Endothelial cell of umbilical vein (primary cell): ENCODE measurements at regions not wholly inside any gene's neighbourhood (a gene's known extent, or its start where the extent isn't known, plus 50 kb on each side); places are given as distances from the start of the nearest gene placed in this dataset.

Experiments
- BruUV-seq: library from RNA; stranded (reverse); fragments of 400-500 nt; replicated peaks from 2 replicates; lab custom pipeline; 2021; lab: Mats Ljungman, UMichigan
- CTCF ChIA-PET: fragments of 300-600, 350-600 bp; sonication (Branson Sonifier 250); formaldehyde crosslinking; loops from one replicate; lab custom pipeline; 2021; ENCODE audit warnings: antibody characterized with exemption, inconsistent platforms; lab: Charles Lee
- POLR2A ChIA-PET: fragments of 300-600, 350-600 bp; sonication (Branson Sonifier 250); formaldehyde crosslinking; loops from one replicate; lab custom pipeline; 2021; ENCODE audit warnings: antibody characterized with exemption, inconsistent platforms; lab: Charles Lee
- DNase-seq: peaks from one replicate; pipeline ENCODE4 v3.0.0-alpha.2; 2011; ENCODE audit warnings: low read depth, low spot score
- FAIRE-seq: peaks from 2 replicates; lab custom pipeline; 2011; peaks lifted over from hg19 to GRCh38; lab: Jason Lieb, UNC
- H2AFZ ChIP-seq: 2 replicates; pipeline ENCODE4 v1.6.0; 2012; ENCODE audit warnings: low read depth, low read length, control low read depth, inconsistent platforms
- H3K27ac ChIP-seq: 2 replicates; pipeline ENCODE4 v1.5.1; 2011; ENCODE audit warnings: low read depth, mild to moderate bottlenecking, control low read depth, low read length, moderate library complexity; ENCODE audit not compliant: insufficient read depth
- H3K27me3 ChIP-seq, 2 experiments: 2 replicates each; pipeline versions ENCODE4 v1.6.0 to v1.6.1; 2011; ENCODE audit warnings: low read length in 2 of 2, mixed read lengths in 1 of 2; ENCODE audit not compliant: control insufficient read depth in 2 of 2, insufficient read depth in 2 of 2
- H3K36me3 ChIP-seq, 2 experiments: 2 replicates in 1 of 2; 3 replicates in 1 of 2; pipeline ENCODE4 v1.5.1; 2011; ENCODE audit warnings: low read length in 2 of 2, mild to moderate bottlenecking in 1 of 2, moderate library complexity in 1 of 2; ENCODE audit not compliant: control insufficient read depth in 2 of 2, insufficient read depth in 2 of 2; ENCODE audit errors: extremely low read depth in 1 of 2
- H3K4me1 ChIP-seq: 3 replicates; pipeline ENCODE4 v1.5.1; 2011; ENCODE audit warnings: mild to moderate bottlenecking, low read length; ENCODE audit not compliant: control insufficient read depth, insufficient read depth; ENCODE audit errors: extremely low read depth
- H3K4me2 ChIP-seq: 2 replicates; pipeline ENCODE4 v1.6.1; 2011; ENCODE audit warnings: low read length, control low read depth, mixed read lengths; ENCODE audit not compliant: insufficient read depth
- H3K4me3 ChIP-seq, 3 experiments: fragments of 200-600 bp in 1 of 3; sonication (generic), shearing (Covaris generic) in 1 of 3; replicated peaks in 1 of 3; 2 replicates each; pipeline ENCODE4 v1.5.1; 2011 to 2016; ENCODE audit warnings: control low read depth in 3 of 3, low read length in 3 of 3, mild to moderate bottlenecking in 2 of 3, inconsistent platforms in 1 of 3, low read depth in 1 of 3, moderate library complexity in 1 of 3; ENCODE audit not compliant: insufficient read depth in 1 of 3
- H3K79me2 ChIP-seq: 2 replicates; pipeline ENCODE4 v1.6.0; 2012; ENCODE audit warnings: low read length, inconsistent platforms; ENCODE audit not compliant: control insufficient read depth, insufficient read depth
- H3K9ac ChIP-seq: replicated peaks from 2 replicates; pipeline ENCODE3; 2011; ENCODE audit warnings: low read length, control low read depth; ENCODE audit not compliant: insufficient read depth; ENCODE audit errors: extremely low read depth
- H3K9me1 ChIP-seq: replicated peaks from 3 replicates; pipeline ENCODE4 v1.6.0; 2011; ENCODE audit warnings: mild to moderate bottlenecking, low read length; ENCODE audit not compliant: control insufficient read depth, insufficient read depth; ENCODE audit errors: extremely low read depth
- H3K9me3 ChIP-seq: replicated peaks from 2 replicates; pipeline ENCODE4 v1.5.1; 2012; ENCODE audit warnings: low read length, inconsistent platforms; ENCODE audit not compliant: control insufficient read depth, insufficient read depth
- H4K20me1 ChIP-seq: replicated peaks from 2 replicates; pipeline ENCODE3; 2011; ENCODE audit warnings: mild to moderate bottlenecking, low read length; ENCODE audit not compliant: control insufficient read depth, insufficient read depth; ENCODE audit errors: extremely low read depth
- EZH2 ChIP-seq: IDR thresholded peaks from 2 replicates; pipeline ENCODE4 v1.6.1; 2012; ENCODE audit warnings: borderline replicate concordance, low read depth, mild to moderate bottlenecking, moderate library complexity, low read length, inconsistent platforms; ENCODE audit not compliant: severe bottlenecking
- FOS ChIP-seq: IDR thresholded peaks from 2 replicates; pipeline ENCODE4 v1.6.1; 2011; ENCODE audit warnings: mild to moderate bottlenecking, low read length, moderate library complexity, borderline replicate concordance; ENCODE audit not compliant: insufficient read depth
- GATA2 ChIP-seq: IDR thresholded peaks from 2 replicates; pipeline ENCODE4 v1.7.0; 2011; ENCODE audit warnings: low read depth, mild to moderate bottlenecking, moderate library complexity, mixed read lengths, low read length; ENCODE audit not compliant: insufficient read length, insufficient read depth
- JUN ChIP-seq: IDR thresholded peaks from 2 replicates; pipeline ENCODE4 v1.6.1; 2011; ENCODE audit warnings: borderline replicate concordance, low read depth; ENCODE audit not compliant: insufficient read length, insufficient read depth
- MYC ChIP-seq: IDR thresholded peaks from one replicate; pipeline ENCODE4 v1.6.1; 2011; ENCODE audit warnings: mild to moderate bottlenecking, low read depth, low read length
- POLR2A ChIP-seq: IDR thresholded peaks from 2 replicates; pipeline ENCODE4 v1.6.1; 2012; ENCODE audit warnings: low read depth, mild to moderate bottlenecking, control low read depth, low read length
- POLR2AphosphoS5 ChIP-seq: IDR thresholded peaks from 2 replicates; pipeline ENCODE4 v1.6.1; 2012; ENCODE audit warnings: low read depth, mild to moderate bottlenecking, control low read depth, low read length, moderate library complexity; ENCODE audit not compliant: insufficient read depth
- dilution Hi-C: fragments of 300-500 bp; cut with MboI; formaldehyde crosslinking; loops from one replicate; pipeline ENCODE4 v1.15.0; 2019; ENCODE audit warnings: low sequenced_read_pairs; ENCODE audit not compliant: extremely low pct_ligation_motif_present
- intact Hi-C: fragments of 100-400 bp; cut with micrococcal nuclease; formaldehyde crosslinking; loops from one replicate; pipeline ENCODE4 v1.10.0; 2022
- TF ChIP-seq, protein P1 (sequence below): IDR thresholded peaks from 2 replicates; pipeline ENCODE4 v1.6.1; 2011; ENCODE audit not compliant: insufficient read depth, insufficient read length
- TF ChIP-seq, protein P2 (sequence below), 2 donors: IDR thresholded peaks; 1 replicate in 1 of 2; 2 replicates in 1 of 2; pipeline ENCODE4 v1.5.1; 2011; ENCODE audit warnings: low read length in 2 of 2, mild to moderate bottlenecking in 2 of 2, moderate library complexity in 2 of 2, control low read depth in 1 of 2, inconsistent platforms in 1 of 2, low read depth in 1 of 2; ENCODE audit not compliant: insufficient read depth in 1 of 2; ENCODE audit errors: extremely low read depth in 1 of 2

DNA sequence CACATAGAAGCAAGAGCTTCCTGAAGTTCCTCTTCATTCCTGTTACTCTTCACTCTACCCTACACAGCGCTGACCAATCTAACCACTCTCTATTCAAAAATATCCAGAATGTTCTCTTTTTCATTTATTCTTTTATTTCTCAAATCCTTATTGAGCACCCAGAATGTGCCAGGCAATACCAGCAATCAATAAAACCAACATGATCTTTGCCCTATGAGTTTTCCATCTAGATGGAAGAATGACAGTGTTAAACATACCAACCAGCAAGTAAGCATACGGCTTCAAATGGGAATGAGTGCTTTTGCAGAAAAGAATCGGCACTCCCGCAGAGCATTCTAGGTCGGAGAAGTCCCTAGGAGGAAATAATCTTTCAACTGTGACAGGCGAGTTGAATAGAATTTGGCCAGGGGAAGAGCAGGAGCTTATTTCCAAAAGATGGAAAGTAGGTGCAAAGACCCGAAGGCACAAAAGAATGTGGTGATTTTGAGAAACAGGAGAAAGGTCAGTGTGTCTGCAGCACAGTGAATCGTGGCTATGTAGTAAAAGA is 217.8 kb upstream of the MEIS1 start:
- H3K9ac ChIP-seq: no peak overlapping the region
- no peak overlapping the region for H3K4me2 ChIP-seq
- no TSS peak for BruUV-seq
- H3K36me3 ChIP-seq: no peaks in the 10 kb centered on the region
- dilution Hi-C loops: no loop called here
- ChIA-PET CTCF (no interaction called here), POLR2A (no interaction called here)
- TF ChIP-seq, protein P1, sequence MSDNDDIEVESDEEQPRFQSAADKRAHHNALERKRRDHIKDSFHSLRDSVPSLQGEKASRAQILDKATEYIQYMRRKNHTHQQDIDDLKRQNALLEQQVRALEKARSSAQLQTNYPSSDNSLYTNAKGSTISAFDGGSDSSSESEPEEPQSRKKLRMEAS: no peak
- no peak for TF ChIP-seq FOS
- TF ChIP-seq GATA2: no peak
- no peak for TF ChIP-seq POLR2A
- TF ChIP-seq EZH2: no peak
- TF ChIP-seq, protein P2, sequence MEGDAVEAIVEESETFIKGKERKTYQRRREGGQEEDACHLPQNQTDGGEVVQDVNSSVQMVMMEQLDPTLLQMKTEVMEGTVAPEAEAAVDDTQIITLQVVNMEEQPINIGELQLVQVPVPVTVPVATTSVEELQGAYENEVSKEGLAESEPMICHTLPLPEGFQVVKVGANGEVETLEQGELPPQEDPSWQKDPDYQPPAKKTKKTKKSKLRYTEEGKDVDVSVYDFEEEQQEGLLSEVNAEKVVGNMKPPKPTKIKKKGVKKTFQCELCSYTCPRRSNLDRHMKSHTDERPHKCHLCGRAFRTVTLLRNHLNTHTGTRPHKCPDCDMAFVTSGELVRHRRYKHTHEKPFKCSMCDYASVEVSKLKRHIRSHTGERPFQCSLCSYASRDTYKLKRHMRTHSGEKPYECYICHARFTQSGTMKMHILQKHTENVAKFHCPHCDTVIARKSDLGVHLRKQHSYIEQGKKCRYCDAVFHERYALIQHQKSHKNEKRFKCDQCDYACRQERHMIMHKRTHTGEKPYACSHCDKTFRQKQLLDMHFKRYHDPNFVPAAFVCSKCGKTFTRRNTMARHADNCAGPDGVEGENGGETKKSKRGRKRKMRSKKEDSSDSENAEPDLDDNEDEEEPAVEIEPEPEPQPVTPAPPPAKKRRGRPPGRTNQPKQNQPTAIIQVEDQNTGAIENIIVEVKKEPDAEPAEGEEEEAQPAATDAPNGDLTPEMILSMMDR (IDR thresholded peaks at IDR 0.05; ENCODE audit: extremely low read depth in 1 of 2, insufficient read depth in 1 of 2, low read depth in 1 of 2, low read length in 2 of 2): no peak
- no peak for TF ChIP-seq POLR2AphosphoS5
- no peak for TF ChIP-seq JUN
- TF ChIP-seq MYC: no peak
- H4K20me1 ChIP-seq: no peaks in the 10 kb centered on the region
- DNase-seq: no peak
- no peaks in the 10 kb centered on the region for H3K9me3 ChIP-seq
- no peak overlapping the region for H3K27ac ChIP-seq
- H3K79me2 ChIP-seq: no peaks in the 10 kb centered on the region
- intact Hi-C loops: no loop called here
- H2AFZ ChIP-seq: no peak overlapping the region
- H3K27me3 ChIP-seq: no peaks in the 10 kb centered on the region
- no peaks in the 10 kb centered on the region for H3K9me1 ChIP-seq
- H3K4me1 ChIP-seq: no peaks in the 10 kb centered on the region
- H3K4me3 ChIP-seq: no peak overlapping the region
- no peak for FAIRE-seq
